IPS-18c (cell line): ENCODE measurements at regions not wholly inside any gene's neighbourhood (a gene's known extent, or its start where the extent isn't known, plus 50 kb on each side); places are given as distances from the start of the nearest gene placed in this dataset.
"Not testable (repeated sequence)": the region's sequence is repeated elsewhere in the genome, so short reads cannot be mapped to it uniquely, and the experiment has no call there.

ENCODE experiments used
- H3K4me3 ChIP-seq: 2 replicates; pipeline ENCODE4 v1.7.0; 2013; ENCODE audit warnings: low read depth, mild to moderate bottlenecking, low read length, moderate library complexity; ENCODE audit not compliant: insufficient read depth
- H3K9me3 ChIP-seq: one replicate; pipeline ENCODE4 v1.6.1; 2013; ENCODE audit warnings: mild to moderate bottlenecking, low read length, moderate library complexity; ENCODE audit not compliant: control insufficient read depth, insufficient read depth

DNA sequence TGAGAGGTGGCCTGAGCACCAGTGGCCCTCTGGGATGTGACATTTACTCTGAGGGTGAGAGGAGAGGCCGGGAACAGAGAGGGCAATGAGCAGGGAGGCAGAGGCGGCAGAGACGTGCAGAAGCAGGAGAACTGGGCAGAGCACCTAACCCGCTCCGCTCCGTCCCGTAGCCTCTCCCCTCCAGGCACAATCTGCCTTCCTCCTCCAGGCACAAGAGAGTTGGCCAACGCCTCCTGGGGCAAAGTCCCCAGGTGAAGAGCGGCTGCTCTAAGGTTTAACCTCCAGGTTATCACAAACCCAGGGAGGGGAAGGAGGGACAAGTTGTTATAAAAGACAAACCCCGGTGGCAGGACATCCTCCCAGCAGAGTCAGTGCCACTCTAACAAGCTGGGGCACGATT, 5430.1 kb upstream of the TPTE start:
- H3K4me3 ChIP-seq, H3K9me3 ChIP-seq: not testable (repeated sequence)

- not testable (repeated sequence) for H3K4me3 ChIP-seq
These were observed 5425.8 kb upstream of the TPTE start for GRCh38 chr21:5095628-5096027.

DNA sequence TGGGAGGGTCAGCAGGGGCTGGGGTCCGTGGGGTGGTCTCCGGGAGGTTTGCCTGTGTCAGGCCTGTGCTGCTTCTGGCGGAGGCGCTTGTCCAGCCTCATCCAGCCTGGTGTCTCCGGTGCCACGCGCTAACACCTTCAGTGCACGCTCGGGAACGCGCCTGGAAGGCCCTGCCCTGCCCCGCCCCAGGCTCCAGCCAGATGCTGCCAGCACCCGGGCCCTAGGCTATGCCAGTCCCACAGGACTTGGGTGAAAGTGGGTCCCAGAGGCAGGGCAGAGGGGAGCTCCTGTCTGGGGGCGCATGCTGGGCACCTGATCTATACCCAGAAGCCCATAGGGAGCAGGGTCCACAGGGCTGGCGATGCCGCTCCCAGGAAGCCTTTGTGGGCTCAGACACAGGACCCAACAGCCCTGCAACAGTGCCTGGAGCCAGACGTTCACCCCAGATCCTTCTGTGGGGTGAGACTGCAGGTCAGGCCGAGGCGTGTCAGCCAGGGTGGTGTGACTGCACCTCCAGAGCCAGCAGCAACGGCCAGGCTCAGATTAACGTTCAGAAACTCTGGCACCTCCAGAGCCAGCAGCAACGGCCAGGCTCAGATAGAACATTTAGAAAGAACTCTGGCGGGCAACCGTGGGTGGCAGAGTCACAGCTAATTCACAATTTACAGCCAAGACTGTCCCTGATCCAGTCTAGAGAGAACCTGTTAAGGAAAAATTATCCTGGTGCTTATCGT, 5423.2 kb upstream of the TPTE start:
- not testable (repeated sequence) for H3K9me3 ChIP-seq, H3K4me3 ChIP-seq

More at GRCh38 chr21:5095628-5096027, 5425.8 kb upstream of the TPTE start:
- H3K9me3 ChIP-seq, result not testable (repeated sequence)

- not testable (repeated sequence) for H3K4me3 ChIP-seq, H3K9me3 ChIP-seq
These were observed 5420.7 kb upstream of the TPTE start for GRCh38 chr21:5100604-5101174.

DNA sequence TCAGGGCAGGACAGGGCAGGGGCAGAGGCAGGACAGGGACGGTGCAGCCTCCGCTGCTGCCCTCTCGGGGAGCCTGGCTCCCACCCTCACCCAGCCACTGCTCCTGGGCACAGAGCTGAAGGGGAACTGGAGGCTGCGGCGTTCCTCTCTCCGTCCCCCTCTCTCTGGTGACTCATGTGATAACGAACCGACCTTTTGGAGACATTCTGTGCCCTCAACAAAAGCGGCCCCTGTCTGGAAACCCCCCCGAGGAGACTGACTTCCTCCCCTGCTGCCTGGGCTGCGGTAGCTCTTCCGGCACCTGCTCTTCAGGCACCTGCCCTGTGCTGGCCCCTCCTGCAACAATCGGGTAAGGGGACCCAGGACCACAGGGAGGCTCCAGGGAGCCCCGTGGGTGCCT, 5419.6 kb upstream of the TPTE start:
- not testable (repeated sequence) for H3K9me3 ChIP-seq, H3K4me3 ChIP-seq

DNA sequence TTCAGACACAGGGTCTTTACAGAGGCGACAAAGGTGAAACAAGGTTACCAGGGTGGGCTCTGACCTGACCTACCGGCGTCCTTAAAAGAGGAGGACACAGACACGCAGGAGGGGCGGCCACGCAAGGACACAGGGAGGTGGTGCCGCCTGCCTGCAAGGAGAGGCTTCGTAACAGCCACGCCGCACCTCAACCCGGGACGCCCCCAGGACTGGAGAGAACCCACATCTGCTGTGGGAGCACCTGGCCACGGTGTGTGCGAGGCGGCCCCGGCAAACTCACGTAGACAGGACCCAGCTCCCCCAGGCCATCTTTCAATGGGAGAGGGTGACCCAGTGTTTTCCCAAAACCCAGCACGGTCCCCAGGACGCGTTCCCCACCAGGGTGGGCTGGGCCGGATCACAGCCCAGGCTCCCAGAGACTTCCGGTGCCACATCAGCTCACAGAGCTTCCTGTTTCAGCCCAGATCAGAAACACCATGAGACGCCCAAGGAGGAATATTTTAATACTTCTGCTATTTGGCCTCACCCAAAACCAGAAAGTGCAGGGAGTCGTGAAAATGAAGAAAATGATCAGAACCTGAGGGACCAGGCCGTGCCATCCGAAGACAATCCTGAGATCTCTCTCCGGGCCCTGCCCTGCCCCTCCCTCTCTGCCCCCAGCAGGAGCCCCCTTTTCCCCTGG, 5417.4 kb upstream of the TPTE start:
- not testable (repeated sequence) for H3K4me3 ChIP-seq, H3K9me3 ChIP-seq

- H3K4me3 ChIP-seq, H3K9me3 ChIP-seq: not testable (repeated sequence)
These were observed 5416.8 kb upstream of the TPTE start for GRCh38 chr21:5104562-5104928.

- H3K9me3 ChIP-seq, H3K4me3 ChIP-seq: not testable (repeated sequence)
These were observed 5415.3 kb upstream of the TPTE start for GRCh38 chr21:5105939-5106708.

- not testable (repeated sequence) for H3K4me3 ChIP-seq, H3K9me3 ChIP-seq
These were observed 5414.5 kb upstream of the TPTE start for GRCh38 chr21:5106767-5107464.

DNA sequence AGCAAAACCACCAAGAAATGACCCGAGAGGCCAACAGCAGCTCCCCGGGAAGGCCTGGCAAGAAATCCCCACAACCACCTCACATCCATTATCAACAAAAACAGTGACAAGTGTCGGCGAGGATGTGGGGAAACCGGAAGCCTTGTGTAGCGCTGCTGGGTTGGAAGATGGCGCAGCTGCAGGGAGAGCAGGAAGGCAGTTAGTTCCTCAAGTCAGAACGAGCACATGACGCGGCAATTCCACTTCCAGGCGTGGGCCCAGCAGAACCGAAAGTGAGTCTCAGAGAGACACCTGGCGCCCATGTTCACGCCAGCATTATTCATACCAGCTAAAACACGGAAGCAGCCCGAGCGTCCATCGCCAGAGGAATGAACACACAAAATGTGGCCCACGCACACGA, 5413.7 kb upstream of the TPTE start:
- H3K4me3 ChIP-seq, H3K9me3 ChIP-seq: not testable (repeated sequence)

DNA sequence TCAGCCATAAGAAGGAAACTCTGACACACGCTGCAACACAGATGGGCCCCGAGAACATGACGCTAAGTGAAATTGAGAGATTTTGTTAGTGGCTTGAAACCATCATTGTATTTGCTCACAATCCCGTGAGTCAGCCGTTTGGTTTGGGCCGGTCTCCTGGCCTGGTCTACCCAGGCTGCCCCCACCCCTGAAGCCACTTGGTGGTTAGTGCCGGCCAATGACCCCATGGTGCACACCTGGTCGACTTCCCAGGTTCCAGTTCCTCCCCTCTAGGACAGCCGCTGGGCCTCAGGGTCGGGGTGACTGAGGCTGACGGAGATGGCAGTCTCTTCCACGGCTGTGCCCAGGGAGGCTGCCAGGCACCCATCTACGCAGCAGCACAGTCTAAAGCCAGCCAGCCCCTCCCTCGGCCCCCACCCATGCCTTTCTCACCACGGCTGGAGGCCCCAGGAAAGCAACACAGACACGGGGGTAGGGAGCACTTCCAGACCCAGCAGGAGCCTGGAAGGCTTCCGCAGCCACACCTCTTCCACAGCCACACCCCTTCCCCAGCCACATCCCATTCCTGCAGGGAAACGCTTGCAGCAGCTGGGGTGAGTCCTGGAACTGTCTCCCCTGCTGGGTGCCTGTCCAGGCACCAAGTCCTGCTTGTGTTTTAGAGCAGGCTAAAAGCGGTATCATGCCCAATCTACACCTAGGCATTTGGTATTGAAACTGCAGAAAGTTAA, 5413.2 kb upstream of the TPTE start:
- not testable (repeated sequence) for H3K9me3 ChIP-seq, H3K4me3 ChIP-seq

DNA sequence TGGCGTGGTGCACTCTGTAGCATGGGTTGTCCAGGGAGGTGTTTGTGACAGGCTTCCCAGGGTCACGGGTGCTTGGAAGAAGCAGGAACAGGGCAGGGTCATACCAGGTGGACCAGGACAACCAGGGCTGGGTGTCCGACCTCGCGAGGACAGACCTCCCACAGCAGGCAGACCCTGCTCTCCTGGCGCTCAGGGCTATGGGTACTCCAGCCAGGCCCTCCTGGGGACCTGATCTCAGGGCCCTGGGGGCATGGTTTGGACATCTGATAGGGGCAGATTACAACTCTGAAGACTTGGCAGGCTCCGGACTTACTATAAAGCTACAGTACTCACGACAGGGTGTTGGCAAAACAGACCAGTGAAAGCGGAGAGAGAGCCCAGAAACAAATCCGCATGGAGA, 5410.2 kb upstream of the TPTE start:
- H3K9me3 ChIP-seq, H3K4me3 ChIP-seq: not testable (repeated sequence)

- H3K9me3 ChIP-seq, H3K4me3 ChIP-seq: not testable (repeated sequence)
These were observed 5408.3 kb upstream of the TPTE start for GRCh38 chr21:5113092-5113491.

- not testable (repeated sequence) for H3K9me3 ChIP-seq, H3K4me3 ChIP-seq
These were observed 5406.9 kb upstream of the TPTE start for GRCh38 chr21:5114468-5114867.

- H3K4me3 ChIP-seq, H3K9me3 ChIP-seq: not testable (repeated sequence)
These were observed 5406.3 kb upstream of the TPTE start for GRCh38 chr21:5114893-5115645.

GRCh38 chr21:5115646-5116343, 5405.6 kb upstream of the TPTE start:
- not testable (repeated sequence) for H3K4me3 ChIP-seq

More at GRCh38 chr21:5115646-5116343, 5405.6 kb upstream of the TPTE start:
- not testable (repeated sequence) for H3K9me3 ChIP-seq
